ENCODE measurements at regions not wholly inside any gene's neighbourhood (a gene's known extent, or its start where the extent isn't known, plus 50 kb on each side); places are given as distances from the start of the nearest gene placed in this dataset.

DNA sequence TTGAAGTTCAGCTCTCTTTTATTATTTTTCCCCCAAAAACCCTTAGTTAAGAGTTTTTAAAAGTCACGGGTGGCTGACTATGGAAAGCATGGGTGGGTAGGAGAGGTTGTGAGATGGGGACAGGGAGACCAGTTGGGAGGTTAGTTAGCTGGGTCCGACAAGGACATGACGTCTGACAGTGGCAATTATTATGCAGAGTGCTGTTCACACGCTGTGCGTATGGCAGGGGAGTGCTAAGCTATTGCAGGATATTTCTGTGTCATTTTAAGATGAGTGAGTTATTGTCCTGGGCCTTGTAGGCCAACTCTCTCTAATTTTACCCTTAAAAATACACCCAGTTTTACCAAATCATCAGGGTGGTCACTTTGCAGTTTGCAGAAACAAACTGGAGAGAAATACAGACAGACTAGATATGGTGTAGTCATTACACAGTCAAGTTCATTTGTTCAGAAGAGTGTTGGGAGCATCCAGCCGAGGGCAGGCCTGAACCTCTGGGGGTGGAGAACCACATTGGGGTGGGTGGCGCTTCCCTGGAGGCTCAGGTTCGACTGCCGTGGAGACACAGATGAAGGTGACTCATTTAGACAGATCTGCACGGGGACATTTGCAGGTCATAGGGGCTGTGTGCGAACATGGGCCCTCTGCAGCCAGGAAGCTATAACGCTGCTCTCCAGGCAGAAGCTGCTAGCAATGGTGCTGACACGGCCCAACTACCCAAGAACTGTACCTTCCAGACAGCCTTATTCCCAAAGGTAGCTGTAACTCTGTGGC is 307.6 kb downstream of the QKI start:
- TF ChIP-seq EZH2 (IDR thresholded peaks at IDR 0.05; ENCODE audit: insufficient read depth, poor library complexity, severe bottlenecking) (no peak), EZH2phosphoT487 (IDR thresholded peaks at IDR 0.05; ENCODE audit: insufficient read depth, low read depth) (no peak)
